Liver (tissue), 3 donors: ENCODE measurements at regions not wholly inside any gene's neighbourhood (a gene's known extent, or its start where the extent isn't known, plus 50 kb on each side); places are given as distances from the start of the nearest gene placed in this dataset.

Experiments
- CTCF ChIP-seq: fragments of 150-350 bp; IDR thresholded peaks from 2 replicates; pipeline ENCODE4 v1.5.1; 2017; ENCODE audit warnings: improper control_type of control experiment, low read depth, low read length; ENCODE audit not compliant: missing input control
- EGR1 ChIP-seq, 2 donors: IDR thresholded peaks; 2 replicates each; pipeline ENCODE4 v1.6.1; 2016 to 2018; ENCODE audit warnings: antibody characterized with exemption in 2 of 2, low read depth in 2 of 2
- HNF4A ChIP-seq, 2 donors: conservative IDR thresholded peaks; 2 replicates each; pipeline ENCODE4 v1.6.1; 2016; ENCODE audit warnings: antibody characterized with exemption in 2 of 2, mild to moderate bottlenecking in 2 of 2
- HNF4G ChIP-seq: IDR thresholded peaks from 2 replicates; pipeline ENCODE4 v1.6.1; 2016; ENCODE audit warnings: antibody characterized with exemption
- MAX ChIP-seq: IDR thresholded peaks from 2 replicates; pipeline ENCODE4 v1.6.1; 2016; ENCODE audit warnings: antibody characterized with exemption
- RAD21 ChIP-seq, 2 donors: IDR thresholded peaks; 2 replicates each; pipeline ENCODE4 v1.6.1; 2016; ENCODE audit warnings: antibody characterized with exemption in 2 of 2, mild to moderate bottlenecking in 2 of 2
- REST ChIP-seq: IDR thresholded peaks from 2 replicates; pipeline ENCODE4 v1.6.1; 2016; ENCODE audit warnings: antibody characterized with exemption, mild to moderate bottlenecking
- RXRA ChIP-seq, 2 donors: IDR thresholded peaks; 2 replicates each; pipeline ENCODE4 v1.6.1; 2017 to 2018; ENCODE audit warnings: antibody characterized with exemption in 2 of 2, mild to moderate bottlenecking in 1 of 2
- YY1 ChIP-seq: IDR thresholded peaks from 2 replicates; pipeline ENCODE4 v1.6.1; 2016; ENCODE audit warnings: antibody characterized with exemption, mild to moderate bottlenecking
- TF ChIP-seq, protein P1 (sequence below): IDR thresholded peaks from 2 replicates; pipeline ENCODE4 v1.6.1; 2016; ENCODE audit warnings: antibody characterized with exemption
- donor health status: healthy.
- donor health status: healthy.

- no peak for TF ChIP-seq CTCF
- TF ChIP-seq REST, result no peak
- TF ChIP-seq, protein P1, sequence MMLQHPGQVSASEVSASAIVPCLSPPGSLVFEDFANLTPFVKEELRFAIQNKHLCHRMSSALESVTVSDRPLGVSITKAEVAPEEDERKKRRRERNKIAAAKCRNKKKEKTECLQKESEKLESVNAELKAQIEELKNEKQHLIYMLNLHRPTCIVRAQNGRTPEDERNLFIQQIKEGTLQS, result no peak
- TF ChIP-seq RAD21 (IDR thresholded peaks at IDR 0.05), result no peak
- TF ChIP-seq HNF4G, result no peak
- no peak for TF ChIP-seq RXRA (IDR thresholded peaks at IDR 0.05)
- TF ChIP-seq MAX, result no peak
- no peak for TF ChIP-seq YY1
- no peak for TF ChIP-seq EGR1 (IDR thresholded peaks at IDR 0.05; ENCODE audit: low read depth in 2 of 2)
- no peak for TF ChIP-seq HNF4A (conservative IDR thresholded peaks at IDR 0.05)
Measured at GRCh38 chr6:114762145-114762544, 419.3 kb upstream of the HS3ST5 start.
